ENCODE measurements at regions not wholly inside any gene's neighbourhood (a gene's known extent, or its start where the extent isn't known, plus 50 kb on each side); places are given as distances from the start of the nearest gene placed in this dataset.

GRCh38 chr2:71852141-71852711 lies 295.4 kb downstream of the CYP26B1 start:
- TF ChIP-seq CTCF (IDR thresholded peaks at IDR 0.05; ENCODE audit: poor library complexity, severe bottlenecking) (no peak), EP300 (conservative IDR thresholded peaks at IDR 0.05; ENCODE audit: poor library complexity, severe bottlenecking) (no peak), EZH2 (IDR thresholded peaks at IDR 0.05; ENCODE audit: borderline replicate concordance, insufficient read depth, low read length, poor library complexity, severe bottlenecking) (no peak), SMC3 (conservative IDR thresholded peaks at IDR 0.05; ENCODE audit: poor library complexity) (no peak), TAF1 (IDR thresholded peaks at IDR 0.05; ENCODE audit: low read depth) (no peak), REST (IDR thresholded peaks at IDR 0.05; ENCODE audit: borderline replicate concordance) (no peak)

Data from neural cell (in vitro differentiated cells).